ENCODE measurements at regions not wholly inside any gene's neighbourhood (a gene's known extent, or its start where the extent isn't known, plus 50 kb on each side); places are given as distances from the start of the nearest gene placed in this dataset.

DNA sequence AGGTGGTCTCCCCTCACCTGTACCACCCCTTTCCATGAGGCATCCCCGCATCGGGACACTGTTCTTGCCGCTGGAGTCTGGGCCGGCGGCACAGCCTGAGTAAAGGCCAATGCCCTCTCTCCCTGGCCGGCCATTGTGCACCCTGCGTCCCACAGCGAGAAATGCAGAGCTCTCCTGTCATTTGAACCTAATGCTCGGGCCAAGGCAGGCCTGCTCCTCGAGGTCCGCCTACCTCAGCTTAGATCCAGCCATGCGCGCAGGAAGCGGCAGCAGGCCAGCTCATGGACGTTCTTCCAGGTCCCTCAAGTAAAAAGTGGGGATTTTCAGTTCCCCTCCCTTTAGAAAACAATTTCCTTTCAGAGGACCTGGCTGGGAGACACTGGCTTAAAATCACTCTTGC lies 135.0 kb downstream of the HSD17B3 start (continued):
- TF ChIP-seq, protein P1, sequence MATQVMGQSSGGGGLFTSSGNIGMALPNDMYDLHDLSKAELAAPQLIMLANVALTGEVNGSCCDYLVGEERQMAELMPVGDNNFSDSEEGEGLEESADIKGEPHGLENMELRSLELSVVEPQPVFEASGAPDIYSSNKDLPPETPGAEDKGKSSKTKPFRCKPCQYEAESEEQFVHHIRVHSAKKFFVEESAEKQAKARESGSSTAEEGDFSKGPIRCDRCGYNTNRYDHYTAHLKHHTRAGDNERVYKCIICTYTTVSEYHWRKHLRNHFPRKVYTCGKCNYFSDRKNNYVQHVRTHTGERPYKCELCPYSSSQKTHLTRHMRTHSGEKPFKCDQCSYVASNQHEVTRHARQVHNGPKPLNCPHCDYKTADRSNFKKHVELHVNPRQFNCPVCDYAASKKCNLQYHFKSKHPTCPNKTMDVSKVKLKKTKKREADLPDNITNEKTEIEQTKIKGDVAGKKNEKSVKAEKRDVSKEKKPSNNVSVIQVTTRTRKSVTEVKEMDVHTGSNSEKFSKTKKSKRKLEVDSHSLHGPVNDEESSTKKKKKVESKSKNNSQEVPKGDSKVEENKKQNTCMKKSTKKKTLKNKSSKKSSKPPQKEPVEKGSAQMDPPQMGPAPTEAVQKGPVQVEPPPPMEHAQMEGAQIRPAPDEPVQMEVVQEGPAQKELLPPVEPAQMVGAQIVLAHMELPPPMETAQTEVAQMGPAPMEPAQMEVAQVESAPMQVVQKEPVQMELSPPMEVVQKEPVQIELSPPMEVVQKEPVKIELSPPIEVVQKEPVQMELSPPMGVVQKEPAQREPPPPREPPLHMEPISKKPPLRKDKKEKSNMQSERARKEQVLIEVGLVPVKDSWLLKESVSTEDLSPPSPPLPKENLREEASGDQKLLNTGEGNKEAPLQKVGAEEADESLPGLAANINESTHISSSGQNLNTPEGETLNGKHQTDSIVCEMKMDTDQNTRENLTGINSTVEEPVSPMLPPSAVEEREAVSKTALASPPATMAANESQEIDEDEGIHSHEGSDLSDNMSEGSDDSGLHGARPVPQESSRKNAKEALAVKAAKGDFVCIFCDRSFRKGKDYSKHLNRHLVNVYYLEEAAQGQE (IDR thresholded peaks at IDR 0.05; ENCODE audit: unreplicated experiment): no peak

DNA sequence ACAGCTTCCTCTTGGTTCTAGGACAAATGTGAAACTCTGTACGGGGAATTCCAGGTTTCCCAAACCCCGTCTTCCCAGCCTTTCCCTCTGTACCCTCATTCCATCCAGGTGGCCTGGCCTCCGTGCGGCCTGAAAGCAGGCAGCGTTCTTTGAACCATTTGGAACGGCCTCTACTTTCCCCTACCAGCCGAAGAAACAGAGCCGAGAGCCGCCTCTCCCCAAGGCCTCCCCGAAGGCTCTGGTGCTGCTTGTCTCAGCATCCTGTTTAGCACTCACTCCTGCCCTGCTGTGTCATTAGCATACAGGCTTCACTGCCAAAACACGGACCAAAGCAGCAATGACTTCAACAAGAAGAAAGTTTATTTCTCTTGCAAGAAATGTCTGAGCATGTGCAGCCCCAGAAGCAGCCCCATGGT lies 137.7 kb downstream of the HSD17B3 start:
- Mint-ChIP-seq H3K9me3 (no peaks in the 10 kb centered on the region), H3K36me3 (ENCODE audit: low read depth) (no peaks in the 10 kb centered on the region), H3K27me3 (ENCODE audit: insufficient read depth, low read depth, poor library complexity) (peaks cover 1% of the 10 kb centered on the region), H3K4me1 (peaks cover 10% of the 10 kb centered on the region), H3K27ac (no peak overlapping the region), H3K4me3 (no peak overlapping the region)
- no peaks in the 10 kb centered on the region for H4K20me1 ChIP-seq (replicated peaks; ENCODE audit: insufficient read depth)
- H3K36me3 ChIP-seq (ENCODE audit: insufficient read depth): no peaks in the 10 kb centered on the region
- peaks cover 2% of the 10 kb centered on the region; the same call in 1 of the 2 replicates for H3K9me2 ChIP-seq (ENCODE audit: insufficient read depth)
- ATAC-seq (no peak; the same call in 2 of the 3 replicates), DNase-seq (ENCODE audit: low spot score) (no peak)
- no peaks in the 10 kb centered on the region for H3K27me3 ChIP-seq (ENCODE audit: insufficient read depth)
- no peak overlapping the region for H3K4me3 ChIP-seq
- peaks cover 6% of the 10 kb centered on the region; the same call in 1 of the 2 replicates for H3K4me1 ChIP-seq (ENCODE audit: insufficient read depth)
- H3K79me2 ChIP-seq (replicated peaks; ENCODE audit: insufficient read depth): no peaks in the 10 kb centered on the region
- no peak overlapping the region for H3K27ac ChIP-seq (ENCODE audit: low read depth)
- H3K4me2 ChIP-seq: no peak overlapping the region
- H2AFZ ChIP-seq: no peak overlapping the region; the same call in 1 of the 2 replicates
- no peaks in the 10 kb centered on the region for H3F3A ChIP-seq (replicated peaks; ENCODE audit: low read depth)
- no peak for TF ChIP-seq STAT1 (IDR thresholded peaks at IDR 0.05; ENCODE audit: unreplicated experiment)
- TF ChIP-seq, protein P2, sequence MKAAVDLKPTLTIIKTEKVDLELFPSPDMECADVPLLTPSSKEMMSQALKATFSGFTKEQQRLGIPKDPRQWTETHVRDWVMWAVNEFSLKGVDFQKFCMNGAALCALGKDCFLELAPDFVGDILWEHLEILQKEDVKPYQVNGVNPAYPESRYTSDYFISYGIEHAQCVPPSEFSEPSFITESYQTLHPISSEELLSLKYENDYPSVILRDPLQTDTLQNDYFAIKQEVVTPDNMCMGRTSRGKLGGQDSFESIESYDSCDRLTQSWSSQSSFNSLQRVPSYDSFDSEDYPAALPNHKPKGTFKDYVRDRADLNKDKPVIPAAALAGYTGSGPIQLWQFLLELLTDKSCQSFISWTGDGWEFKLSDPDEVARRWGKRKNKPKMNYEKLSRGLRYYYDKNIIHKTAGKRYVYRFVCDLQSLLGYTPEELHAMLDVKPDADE (IDR thresholded peaks at IDR 0.05): no peak
- TF ChIP-seq JUNB (IDR thresholded peaks at IDR 0.05; ENCODE audit: unreplicated experiment): no peak
- TF ChIP-seq, protein P3, sequence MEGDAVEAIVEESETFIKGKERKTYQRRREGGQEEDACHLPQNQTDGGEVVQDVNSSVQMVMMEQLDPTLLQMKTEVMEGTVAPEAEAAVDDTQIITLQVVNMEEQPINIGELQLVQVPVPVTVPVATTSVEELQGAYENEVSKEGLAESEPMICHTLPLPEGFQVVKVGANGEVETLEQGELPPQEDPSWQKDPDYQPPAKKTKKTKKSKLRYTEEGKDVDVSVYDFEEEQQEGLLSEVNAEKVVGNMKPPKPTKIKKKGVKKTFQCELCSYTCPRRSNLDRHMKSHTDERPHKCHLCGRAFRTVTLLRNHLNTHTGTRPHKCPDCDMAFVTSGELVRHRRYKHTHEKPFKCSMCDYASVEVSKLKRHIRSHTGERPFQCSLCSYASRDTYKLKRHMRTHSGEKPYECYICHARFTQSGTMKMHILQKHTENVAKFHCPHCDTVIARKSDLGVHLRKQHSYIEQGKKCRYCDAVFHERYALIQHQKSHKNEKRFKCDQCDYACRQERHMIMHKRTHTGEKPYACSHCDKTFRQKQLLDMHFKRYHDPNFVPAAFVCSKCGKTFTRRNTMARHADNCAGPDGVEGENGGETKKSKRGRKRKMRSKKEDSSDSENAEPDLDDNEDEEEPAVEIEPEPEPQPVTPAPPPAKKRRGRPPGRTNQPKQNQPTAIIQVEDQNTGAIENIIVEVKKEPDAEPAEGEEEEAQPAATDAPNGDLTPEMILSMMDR (conservative IDR thresholded peaks at IDR 0.05; ENCODE audit: low read depth in 2 of 2): no peak
- no peak for TF ChIP-seq EZH2 (IDR thresholded peaks at IDR 0.05; ENCODE audit: low read depth, unreplicated experiment)
- TF ChIP-seq ZNF114 (CRISPR knock-in tag; IDR thresholded peaks at IDR 0.05): no peak
- TF ChIP-seq, protein P1 (IDR thresholded peaks at IDR 0.05; ENCODE audit: unreplicated experiment): no peak
- no peak for TF ChIP-seq ZNF331 (CRISPR knock-in tag; IDR thresholded peaks at IDR 0.05; ENCODE audit: low read depth)
